ENCODE measurements at regions not wholly inside any gene's neighbourhood (a gene's known extent, or its start where the extent isn't known, plus 50 kb on each side); places are given as distances from the start of the nearest gene placed in this dataset.

- no peak overlapping the region for H3K27ac ChIP-seq (ENCODE audit: low read depth in 1 of 2, low read length in 2 of 2)
- no peak overlapping the region for H3K4me3 Mint-ChIP-seq
- H3K36me3 ChIP-seq (ENCODE audit: insufficient read depth, low read length): no peaks in the 10 kb centered on the region
- no peak for DNase-seq
- no peaks in the 10 kb centered on the region for H3K27me3 ChIP-seq (ENCODE audit: control insufficient read depth in 1 of 2, insufficient read depth in 2 of 2, low read length in 2 of 2)
- no peaks in the 10 kb centered on the region for H3K9me3 Mint-ChIP-seq
- no peaks in the 10 kb centered on the region for H3K36me3 Mint-ChIP-seq (ENCODE audit: low read depth)
- H3K4me3 ChIP-seq (ENCODE audit: low read length): no peak overlapping the region
- peaks cover 25% of the 10 kb centered on the region for H3K4me1 ChIP-seq (ENCODE audit: insufficient read depth, low read length)
- no peak for TF ChIP-seq CTCF (IDR thresholded peaks at IDR 0.05)
- no peak for ATAC-seq (ENCODE audit: poor library complexity)
- intact Hi-C loops (cut with DNase I, micrococcal nuclease): no loop called here
- ChIA-PET POLR2A (no interaction called here), CTCF (interaction anchor here (0.6 kb wide), 1 partner anchor 65 kb away, joined by 3 read pairs; no protein-coding TSS in a partner anchor)
- peaks cover 23% of the 10 kb centered on the region for H3K4me1 Mint-ChIP-seq (ENCODE audit: low read depth)
- peaks cover 5% of the 10 kb centered on the region for H3K27me3 Mint-ChIP-seq
- H3K9me3 ChIP-seq (ENCODE audit: control insufficient read depth in 1 of 2, insufficient read depth in 1 of 2, low read length in 2 of 2): peaks cover 0 to 3% of the 10 kb centered on the region in 2 experiments
- H3K27ac Mint-ChIP-seq: no peak overlapping the region
These were observed 121.3 kb upstream of the IQSEC1 start for GRCh38 chr3:13194285-13195209.

GRCh38 chr3:13193320-13194284 is 120.4 kb upstream of the IQSEC1 start:
- H3K36me3 Mint-ChIP-seq (ENCODE audit: low read depth): no peaks in the 10 kb centered on the region
- DNase-seq: no peak
- H3K27ac Mint-ChIP-seq: no peak overlapping the region
- no peak for ATAC-seq (ENCODE audit: poor library complexity)
- no peaks in the 10 kb centered on the region for H3K9me3 Mint-ChIP-seq
- Histone ChIP-seq H3K27ac (ENCODE audit: low read depth in 1 of 2, low read length in 2 of 2) (no peak overlapping the region), H3K4me3 (ENCODE audit: low read length) (no peak overlapping the region), H3K9me3 (ENCODE audit: control insufficient read depth in 1 of 2, insufficient read depth in 1 of 2, low read length in 2 of 2) (peaks cover 0 to 13% of the 10 kb centered on the region in 2 experiments), H3K36me3 (ENCODE audit: insufficient read depth, low read length) (no peaks in the 10 kb centered on the region), H3K27me3 (ENCODE audit: control insufficient read depth in 1 of 2, insufficient read depth in 2 of 2, low read length in 2 of 2) (no peaks in the 10 kb centered on the region), H3K4me1 (ENCODE audit: insufficient read depth, low read length) (peaks cover 35% of the 10 kb centered on the region)
- H3K27me3 Mint-ChIP-seq: peaks cover 5% of the 10 kb centered on the region
- CTCF ChIA-PET: no interaction called here
- intact Hi-C loops (cut with DNase I, micrococcal nuclease): no loop called here
- no peak for TF ChIP-seq CTCF (IDR thresholded peaks at IDR 0.05)
- H3K4me1 Mint-ChIP-seq (ENCODE audit: low read depth): peaks cover 26% of the 10 kb centered on the region
- H3K4me3 Mint-ChIP-seq: no peak overlapping the region
- POLR2A ChIA-PET: no interaction called here

- peaks cover 8% of the 10 kb centered on the region for H3K27me3 Mint-ChIP-seq
- peaks cover 2% of the 10 kb centered on the region for H3K9me3 Mint-ChIP-seq
- DNase-seq (no peak), ATAC-seq (ENCODE audit: poor library complexity) (no peak)
- POLR2A ChIA-PET: no interaction called here
- Histone ChIP-seq H3K4me3 (ENCODE audit: low read length) (no peak overlapping the region), H3K4me1 (ENCODE audit: insufficient read depth, low read length) (peaks cover 43% of the 10 kb centered on the region), H3K27me3 (ENCODE audit: control insufficient read depth in 1 of 2, insufficient read depth in 2 of 2, low read length in 2 of 2) (no peaks in the 10 kb centered on the region), H3K9me3 (ENCODE audit: control insufficient read depth in 1 of 2, insufficient read depth in 1 of 2, low read length in 2 of 2) (peaks cover 0 to 17% of the 10 kb centered on the region in 2 experiments), H3K36me3 (ENCODE audit: insufficient read depth, low read length) (no peaks in the 10 kb centered on the region), H3K27ac (ENCODE audit: low read depth in 1 of 2, low read length in 2 of 2) (no peak overlapping the region)
- no peak for TF ChIP-seq CTCF (IDR thresholded peaks at IDR 0.05)
- peaks cover 26% of the 10 kb centered on the region for H3K4me1 Mint-ChIP-seq (ENCODE audit: low read depth)
- no peak overlapping the region for H3K4me3 Mint-ChIP-seq
- CTCF ChIA-PET: no interaction called here
- no peaks in the 10 kb centered on the region for H3K36me3 Mint-ChIP-seq (ENCODE audit: low read depth)
- H3K27ac Mint-ChIP-seq: no peak overlapping the region
- intact Hi-C loops (cut with DNase I, micrococcal nuclease): no loop called here
These were observed 119.4 kb upstream of the IQSEC1 start for GRCh38 chr3:13192471-13193213.
